ENCODE measurements at regions not wholly inside any gene's neighbourhood (a gene's known extent, or its start where the extent isn't known, plus 50 kb on each side); places are given as distances from the start of the nearest gene placed in this dataset.

DNA sequence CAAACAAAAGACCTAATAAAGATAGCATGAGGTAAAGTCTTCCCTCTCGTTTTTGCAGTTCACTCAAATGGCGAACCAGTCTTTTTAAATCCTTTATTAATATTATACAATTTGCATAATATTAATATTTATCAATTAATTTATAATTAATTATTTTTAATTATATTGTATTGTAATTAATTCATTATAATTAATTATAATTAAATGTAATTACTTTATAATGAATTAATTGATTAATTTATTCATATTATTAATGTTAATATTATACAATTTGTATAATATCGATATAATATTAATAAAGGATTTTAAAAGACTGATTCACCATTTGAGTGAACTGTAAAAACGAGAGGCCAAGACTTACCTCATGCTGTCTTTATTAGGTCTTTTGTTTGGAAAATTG is 1045.4 kb upstream of the CADM2 start:
- H2BK20ac ChIP-seq (ENCODE audit: low read depth, low read length, poor library complexity, severe bottlenecking), result no peak overlapping the region
- no peaks in the 10 kb centered on the region for H3K79me1 ChIP-seq (ENCODE audit: insufficient read depth, low read depth, low read length, poor library complexity, severe bottlenecking)
- no peak overlapping the region for H4K8ac ChIP-seq (replicated peaks; ENCODE audit: insufficient read length, low read depth, low read length)
- no CpG with 5 or more reads among the region's 4 CpGs for WGBS (ENCODE audit: extremely low coverage, insufficient read length, low lambda C conversion rate)
- H3K27ac ChIP-seq (ENCODE audit: insufficient read length, low read depth, low read length), result no peak overlapping the region
- no peak overlapping the region for H4K91ac ChIP-seq (ENCODE audit: insufficient read length, low read depth, low read length)
- H2AK5ac ChIP-seq (ENCODE audit: insufficient read length, low read length), result no peak overlapping the region
- no peaks in the 10 kb centered on the region for H3K23me2 ChIP-seq (ENCODE audit: insufficient read length, low read depth, low read length, poor library complexity, severe bottlenecking)
- H2BK12ac ChIP-seq (ENCODE audit: insufficient read length, low read depth, low read length), result no peak overlapping the region
- no peak overlapping the region for H3K18ac ChIP-seq (ENCODE audit: insufficient read length, low read depth, low read length)
- no peaks in the 10 kb centered on the region for H3K9me3 ChIP-seq (ENCODE audit: control insufficient read depth, low read depth, low read length)
- no peaks in the 10 kb centered on the region for H3K27me3 ChIP-seq (ENCODE audit: insufficient read depth, low read length)
- H3K4me1 ChIP-seq (ENCODE audit: insufficient read depth, low read length), result no peaks in the 10 kb centered on the region
- Mint-ChIP-seq H3K9me3 (no peaks in the 10 kb centered on the region), H3K4me1 (no peaks in the 10 kb centered on the region), H3K27ac (no peak overlapping the region), H3K36me3 (ENCODE audit: insufficient read depth in 1 of 3, low read depth in 3 of 3) (no peaks in the 10 kb centered on the region), H3K27me3 (ENCODE audit: low read depth) (no peaks in the 10 kb centered on the region), H3K4me3 (no peak overlapping the region)
- H2AFZ ChIP-seq (ENCODE audit: low read length), result no peak overlapping the region
- no peak overlapping the region for H3K9ac ChIP-seq (ENCODE audit: extremely low read depth, insufficient read length, low read length)
- no peak for DNase-seq
- H3T11ph ChIP-seq (ENCODE audit: low read length), result no peak overlapping the region
- H3K56ac ChIP-seq (ENCODE audit: insufficient read length, low read depth, low read length), result no peak overlapping the region
- H2BK15ac ChIP-seq (ENCODE audit: low read depth, low read length), result no peak overlapping the region
- no peak overlapping the region for H3K14ac ChIP-seq (ENCODE audit: insufficient read depth, low read length)
- H2BK120ac ChIP-seq (ENCODE audit: low read depth, low read length, poor library complexity, severe bottlenecking), result no peak overlapping the region
- H3K79me2 ChIP-seq (ENCODE audit: insufficient read depth, low read length), result no peaks in the 10 kb centered on the region
- H4K5ac ChIP-seq (ENCODE audit: insufficient read length, low read depth, low read length), result no peak overlapping the region
- no peak for TF ChIP-seq CTCF (conservative IDR thresholded peaks at IDR 0.05)
- H3K4me2 ChIP-seq (ENCODE audit: insufficient read depth, insufficient read length, low read length), result no peak overlapping the region
- no peak overlapping the region for H2BK5ac ChIP-seq (ENCODE audit: insufficient read length, low read length)
- H4K20me1 ChIP-seq (ENCODE audit: control insufficient read depth, insufficient read depth, insufficient read length), result no peaks in the 10 kb centered on the region
- H3K4ac ChIP-seq (ENCODE audit: low read depth, low read length), result no peak overlapping the region
- no peak overlapping the region for H3K23ac ChIP-seq (ENCODE audit: insufficient read length, low read depth, low read length)
